ENCODE measurements at regions not wholly inside any gene's neighbourhood (a gene's known extent, or its start where the extent isn't known, plus 50 kb on each side); places are given as distances from the start of the nearest gene placed in this dataset.

- TF ChIP-seq MAX (IDR thresholded peaks at IDR 0.05; ENCODE audit: insufficient read depth, insufficient read length) (no peak), MYC (IDR thresholded peaks at IDR 0.05; ENCODE audit: low read depth, low read length) (no peak), CTCF (IDR thresholded peaks at IDR 0.05; ENCODE audit: extremely low read depth in 1 of 2, insufficient read depth in 1 of 2, low read depth in 1 of 2, low read length in 2 of 2) (no peak), FOS (IDR thresholded peaks at IDR 0.05; ENCODE audit: borderline replicate concordance, insufficient read depth, low read length) (no peak), EZH2 (IDR thresholded peaks at IDR 0.05; ENCODE audit: borderline replicate concordance, low read depth, low read length, severe bottlenecking) (no peak), POLR2A (IDR thresholded peaks at IDR 0.05; ENCODE audit: low read depth, low read length) (no peak), GATA2 (IDR thresholded peaks at IDR 0.05; ENCODE audit: insufficient read depth, insufficient read length, low read depth, low read length) (no peak), JUN (IDR thresholded peaks at IDR 0.05; ENCODE audit: borderline replicate concordance, insufficient read depth, insufficient read length, low read depth) (no peak), POLR2AphosphoS5 (IDR thresholded peaks at IDR 0.05; ENCODE audit: insufficient read depth, low read depth, low read length) (no peak)
- no peaks in the 10 kb centered on the region for H4K20me1 ChIP-seq (replicated peaks; ENCODE audit: control insufficient read depth, extremely low read depth, insufficient read depth, low read length)
- H3K4me2 ChIP-seq (ENCODE audit: insufficient read depth, low read length), result no peak overlapping the region
- peaks cover 4 to 6% of the 10 kb centered on the region in 2 experiments for H3K27me3 ChIP-seq (ENCODE audit: control insufficient read depth in 2 of 2, insufficient read depth in 2 of 2, low read length in 2 of 2)
- CTCF ChIA-PET, result no interaction called here
- no peak overlapping the region for H3K27ac ChIP-seq (ENCODE audit: insufficient read depth, low read depth, low read length)
- H3K4me1 ChIP-seq (ENCODE audit: control insufficient read depth, extremely low read depth, insufficient read depth, low read length), result no peaks in the 10 kb centered on the region
- H3K4me3 ChIP-seq (replicated peaks in 1 of 3; ENCODE audit: insufficient read depth in 1 of 3, low read depth in 1 of 3, low read length in 3 of 3), result no peak overlapping the region
- no peaks in the 10 kb centered on the region for H3K79me2 ChIP-seq (ENCODE audit: control insufficient read depth, insufficient read depth, low read length)
- no peaks in the 10 kb centered on the region for H3K9me3 ChIP-seq (replicated peaks; ENCODE audit: control insufficient read depth, insufficient read depth, low read length)
- intact Hi-C loops (cut with micrococcal nuclease), result no loop called here
- no peaks in the 10 kb centered on the region for H3K36me3 ChIP-seq (ENCODE audit: control insufficient read depth in 2 of 2, extremely low read depth in 1 of 2, insufficient read depth in 2 of 2, low read length in 2 of 2)
- dilution Hi-C loops (cut with MboI; ENCODE audit: extremely low pct_ligation_motif_present, low sequenced_read_pairs), result no loop called here
- no peak overlapping the region for H2AFZ ChIP-seq (ENCODE audit: low read depth, low read length)
- H3K9me1 ChIP-seq (replicated peaks; ENCODE audit: control insufficient read depth, extremely low read depth, insufficient read depth, low read length), result no peaks in the 10 kb centered on the region
- no peak for FAIRE-seq
- POLR2A ChIA-PET, result no interaction called here
- BruUV-seq (replicated peaks), result no TSS peak
- DNase-seq (ENCODE audit: low read depth, low spot score), result no peak
- no peak overlapping the region for H3K9ac ChIP-seq (replicated peaks; ENCODE audit: extremely low read depth, insufficient read depth, low read length)
Measured at GRCh38 chr5:61758711-61759110, 426.7 kb downstream of the ZSWIM6 start.
